DMS53 treated with DMSO at 0.1 percent for 48 hours (cell line): ENCODE measurements at regions not wholly inside any gene's neighbourhood (a gene's known extent, or its start where the extent isn't known, plus 50 kb on each side); places are given as distances from the start of the nearest gene placed in this dataset.
"Not testable (repeated sequence)": the region's sequence is repeated elsewhere in the genome, so short reads cannot be mapped to it uniquely, and the experiment has no call there.

Source experiments
- DNase-seq: peaks from one replicate; lab custom pipeline; 2025; ENCODE audit not compliant: unreplicated experiment; lab: John Stamatoyannopoulos, UW

DNA sequence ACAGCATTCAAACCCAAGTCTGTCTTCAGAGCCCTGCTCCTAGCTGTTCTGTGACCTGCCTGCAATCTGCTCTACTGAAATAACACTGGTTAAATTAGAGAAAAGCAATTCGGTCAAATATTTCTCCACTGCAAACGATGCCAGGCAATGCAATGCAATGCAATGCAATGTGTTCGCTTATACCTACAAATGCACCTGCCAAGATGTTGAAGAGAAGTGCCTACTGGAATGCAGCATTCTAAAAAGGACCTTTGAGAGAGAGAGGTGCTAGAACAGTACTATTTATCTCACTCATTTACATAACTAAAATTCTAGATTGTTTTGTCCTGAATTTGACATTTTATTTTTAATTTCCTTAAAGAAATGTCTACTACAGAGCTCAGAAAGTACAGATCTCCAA lies 157.3 kb upstream of the CDK1 start:
- DNase-seq = no peak

DNA sequence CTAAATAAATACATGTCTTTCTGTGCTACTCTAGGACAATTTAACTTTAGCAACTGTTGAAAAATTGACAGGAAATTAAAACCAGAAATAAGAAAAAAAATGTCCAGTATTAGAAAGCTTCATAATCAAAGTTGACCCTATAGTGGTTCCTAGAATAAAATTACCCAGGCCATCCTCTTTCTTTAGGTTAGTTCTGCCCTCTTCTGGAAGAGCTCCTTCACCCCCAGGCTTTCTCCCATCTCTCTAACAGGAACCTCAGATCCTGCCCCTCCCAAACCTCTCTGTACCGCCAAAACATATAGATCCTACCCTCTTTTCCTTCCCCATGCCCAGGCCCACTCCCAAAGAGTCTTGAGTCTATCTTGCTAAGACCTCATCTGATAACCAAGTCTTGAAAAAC lies 159.4 kb upstream of the CDK1 start:
- DNase-seq = no peak

GRCh38 chr10:60615541-60615940 lies 162.7 kb upstream of the CDK1 start:
- DNase-seq = no peak

DNA sequence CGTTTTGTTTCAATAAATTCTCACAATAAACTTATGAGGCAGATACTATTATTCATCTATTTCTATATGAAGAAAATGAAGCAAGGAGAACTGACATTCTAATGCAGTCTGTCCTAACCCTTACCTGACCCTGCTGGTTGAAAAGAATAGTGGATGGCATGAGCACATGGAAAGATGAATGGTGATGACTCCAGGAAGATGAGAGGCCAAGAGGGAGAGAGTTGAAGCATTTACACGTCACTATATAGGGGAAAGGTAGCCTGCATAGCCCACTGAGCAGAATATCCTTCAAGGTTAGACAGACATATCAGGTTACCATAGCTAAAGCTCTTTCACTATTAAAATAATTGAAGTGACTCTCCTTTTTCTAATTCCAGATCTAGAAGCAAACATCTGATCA lies 163.9 kb upstream of the CDK1 start:
- DNase-seq = no peak

DNA sequence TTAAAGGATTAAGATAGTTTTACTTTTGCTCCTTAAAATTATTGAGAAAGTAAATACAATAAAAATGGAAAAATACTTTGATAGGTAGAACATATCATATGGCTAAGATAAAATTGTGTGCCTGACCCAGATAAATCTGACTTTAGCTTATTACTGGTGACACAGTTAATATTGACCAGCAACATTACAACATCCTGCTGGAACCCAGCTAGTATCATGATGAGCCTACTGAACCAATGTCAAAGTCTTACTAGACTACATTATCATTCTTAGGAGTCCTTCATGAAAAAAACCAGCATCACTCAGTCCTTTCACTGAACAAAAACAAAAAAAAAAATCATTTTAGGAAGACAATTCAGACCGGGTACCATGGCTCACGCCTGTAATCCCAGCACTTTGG lies 164.8 kb upstream of the CDK1 start:
- no peak for DNase-seq

GRCh38 chr10:60611291-60611747 lies 167.0 kb upstream of the CDK1 start:
- peak; percentile 46 for DNase-seq

GRCh38 chr10:60607372-60607771 lies 170.9 kb upstream of the CDK1 start:
- DNase-seq = no peak

GRCh38 chr10:60606343-60607080 lies 171.8 kb upstream of the CDK1 start:
- no peak for DNase-seq

- DNase-seq = no peak
Measured at GRCh38 chr10:60605476-60605875, 172.8 kb upstream of the CDK1 start.

DNA sequence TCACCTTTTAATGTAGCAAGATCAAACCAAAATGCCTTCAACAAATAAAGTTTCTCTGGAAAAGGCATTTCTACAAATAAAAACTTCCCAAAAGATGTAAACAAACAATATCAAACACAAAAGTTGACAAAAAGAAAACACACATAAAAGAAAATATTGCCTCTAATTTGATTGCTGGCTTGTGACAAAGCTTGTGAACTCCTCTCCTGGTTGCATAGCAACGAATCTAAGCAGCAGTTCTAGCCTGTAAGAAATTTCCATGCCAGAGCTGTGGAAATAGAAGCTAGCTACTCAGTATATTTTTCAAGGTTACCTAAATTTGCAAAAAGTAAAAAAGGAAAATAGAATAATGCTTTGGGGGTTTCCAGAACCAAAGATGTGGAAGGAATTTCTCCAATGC lies 173.9 kb upstream of the CDK1 start:
- no peak for DNase-seq

DNA sequence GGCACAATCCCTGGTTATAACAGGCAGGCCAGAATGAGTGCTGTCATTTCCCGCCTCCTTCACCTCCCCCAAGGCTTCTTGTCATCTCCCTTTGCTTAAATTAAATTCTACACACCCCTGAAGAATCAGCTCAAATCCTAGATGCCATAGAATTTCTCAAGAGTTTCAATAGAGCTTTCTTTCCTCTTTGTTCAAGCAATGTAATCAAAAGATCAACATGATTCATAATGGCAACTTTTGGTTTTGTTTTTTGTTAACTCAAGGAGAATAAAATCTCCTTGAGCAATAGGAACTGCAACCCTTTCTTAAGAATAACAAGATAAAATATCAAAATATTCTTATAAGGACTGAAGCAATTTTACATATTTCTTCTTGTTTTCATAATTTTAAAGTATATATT lies 180.8 kb upstream of the CDK1 start:
- DNase-seq = no peak

GRCh38 chr10:60595852-60596251 lies 182.4 kb upstream of the CDK1 start:
- no peak for DNase-seq

DNA sequence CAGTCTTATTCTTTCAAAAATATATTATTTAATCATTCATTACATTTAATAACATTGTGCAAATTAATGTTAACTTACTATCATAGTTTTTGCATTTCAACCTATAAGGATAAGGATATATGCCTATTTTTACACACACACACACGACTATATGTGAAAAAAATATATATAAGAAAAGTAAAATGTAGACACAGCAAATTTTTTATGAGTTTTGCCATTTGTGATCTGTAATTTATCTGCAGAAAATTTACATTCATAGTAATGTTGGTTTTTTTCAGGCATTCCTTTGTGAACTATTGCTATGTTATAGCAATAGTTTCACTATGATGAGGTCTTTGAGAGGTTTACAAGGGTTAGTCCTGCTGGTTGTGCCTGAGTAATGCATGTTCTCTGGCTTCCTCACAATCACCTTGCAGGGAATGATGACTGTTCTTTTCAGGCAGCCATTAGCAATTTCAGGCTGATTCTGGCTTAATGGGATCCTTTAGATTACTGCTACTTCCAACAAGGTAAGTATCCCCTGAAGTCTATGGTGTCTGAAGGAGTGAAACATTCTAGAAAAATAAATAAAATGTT lies 183.7 kb upstream of the CDK1 start:
- no peak for DNase-seq

- DNase-seq = no peak
Measured at GRCh38 chr10:60591119-60591518, 187.2 kb upstream of the CDK1 start.

GRCh38 chr10:60589376-60589775 lies 188.9 kb upstream of the CDK1 start:
- DNase-seq = no peak

DNA sequence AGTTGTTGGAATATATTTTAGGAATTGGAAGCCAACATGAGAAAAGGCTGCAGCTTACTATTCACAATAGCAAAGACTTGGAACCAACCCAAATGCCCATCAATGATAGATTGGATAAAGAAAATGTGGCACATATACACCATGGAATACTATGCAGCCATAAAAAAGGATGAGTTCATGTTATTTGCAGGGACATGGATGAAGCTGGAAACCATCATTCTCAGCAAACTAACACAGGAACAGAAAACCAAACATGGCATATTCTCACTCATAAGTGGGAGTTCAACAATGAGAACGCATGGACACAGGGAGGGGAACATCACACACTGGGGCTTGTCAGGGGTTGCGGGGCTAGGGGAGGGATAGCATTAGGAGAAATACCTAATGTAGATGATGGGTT lies 192.1 kb upstream of the ANK3 start:
- DNase-seq = not testable (repeated sequence)

- DNase-seq = peak; percentile 1
Measured at GRCh38 chr10:60578217-60578616, 188.5 kb upstream of the ANK3 start.

GRCh38 chr10:60576130-60577069 lies 186.7 kb upstream of the ANK3 start:
- peak; percentile 27 for DNase-seq

GRCh38 chr10:60575105-60575504 lies 185.4 kb upstream of the ANK3 start:
- DNase-seq = no peak

GRCh38 chr10:60574388-60574787 lies 184.7 kb upstream of the ANK3 start:
- DNase-seq = no peak

DNA sequence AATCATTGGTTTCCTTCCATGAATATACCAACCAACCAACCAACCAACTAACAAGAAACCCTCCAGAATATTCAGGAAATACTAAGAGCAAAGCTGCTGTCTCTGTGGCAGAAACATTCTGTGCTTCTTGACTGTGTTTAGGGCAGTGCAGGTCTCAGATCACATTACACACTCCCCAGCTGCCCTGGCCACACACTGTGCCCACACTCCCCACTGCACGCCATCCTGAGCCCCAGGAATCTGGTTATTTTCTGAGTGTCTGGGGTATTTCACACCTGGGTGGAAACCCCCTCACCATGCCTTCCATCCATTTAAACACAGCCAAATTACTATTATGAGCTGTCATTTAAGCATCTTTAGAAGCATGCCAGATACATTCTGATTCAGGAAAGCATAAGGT lies 183.7 kb upstream of the ANK3 start:
- DNase-seq = no peak
